HG02798 (cell line): ENCODE measurements at regions not wholly inside any gene's neighbourhood (a gene's known extent, or its start where the extent isn't known, plus 50 kb on each side); places are given as distances from the start of the nearest gene placed in this dataset.
"Not testable (repeated sequence)": the region's sequence is repeated elsewhere in the genome, so short reads cannot be mapped to it uniquely, and the experiment has no call there.

Experiments
- ATAC-seq: cut with Tn5 transposase; IDR thresholded peaks from one replicate; pipeline ENCODE4 v1.9.1; 2021; ENCODE audit warnings: mild to moderate bottlenecking; ENCODE audit not compliant: unreplicated experiment, poor library complexity

DNA sequence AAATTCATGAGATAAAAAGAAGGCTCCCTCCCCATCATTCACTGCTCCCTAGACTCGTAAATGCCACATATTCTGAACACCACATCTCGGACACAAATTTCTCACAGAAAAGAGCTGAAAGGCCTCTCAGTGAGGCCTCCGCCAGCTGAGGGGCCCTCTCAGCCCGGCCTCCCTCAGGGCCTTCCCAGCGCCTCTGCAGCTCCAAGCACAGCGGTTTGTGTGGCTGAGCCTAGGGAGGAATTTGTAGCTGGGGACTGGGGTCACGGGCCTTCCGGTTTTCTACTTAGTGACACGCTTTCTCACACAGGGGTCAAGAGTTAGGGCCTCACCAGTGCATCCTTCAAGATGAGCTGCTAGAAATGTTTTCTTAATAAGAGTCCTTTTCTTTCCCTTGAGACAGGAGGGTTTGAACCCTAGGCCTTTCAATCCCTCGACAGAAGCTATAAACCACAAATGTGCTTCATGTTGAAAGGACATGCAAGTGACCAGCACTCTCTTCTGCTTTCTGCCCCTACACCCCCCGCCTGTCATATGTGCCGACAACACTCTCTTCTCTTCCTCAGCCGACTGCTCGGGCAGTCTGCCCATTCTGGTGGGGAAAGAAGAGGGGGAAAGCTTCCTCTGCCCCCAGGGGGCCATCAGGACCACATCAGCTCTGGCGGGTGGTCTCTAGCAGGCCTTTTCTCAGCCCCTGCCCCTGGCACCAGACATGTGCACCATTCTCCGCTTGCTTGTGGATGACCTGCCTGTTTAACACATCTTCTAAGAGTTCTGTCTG, 104.9 kb downstream of the CHIC2 start:
- ATAC-seq, result no peak

DNA sequence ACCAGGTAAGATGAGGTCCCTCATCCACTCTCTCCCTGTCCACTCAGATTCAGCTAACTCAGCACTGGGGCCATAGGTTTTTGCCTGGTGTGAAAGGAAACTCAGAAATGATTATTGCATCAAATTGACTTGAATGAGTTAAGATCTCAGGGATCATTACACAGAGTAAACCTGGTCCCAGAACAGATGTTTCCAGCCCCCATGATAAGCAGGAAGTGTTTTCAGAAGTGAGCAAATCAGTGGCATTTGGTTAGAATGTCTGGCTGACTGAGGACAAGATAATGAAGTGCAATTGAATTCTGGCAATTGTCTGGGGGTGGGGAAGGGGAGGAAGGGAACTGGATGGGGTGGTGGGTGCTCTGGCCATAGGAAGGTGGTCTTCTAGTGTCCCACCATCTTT, 108.0 kb downstream of the CHIC2 start:
- ATAC-seq, result no peak

DNA sequence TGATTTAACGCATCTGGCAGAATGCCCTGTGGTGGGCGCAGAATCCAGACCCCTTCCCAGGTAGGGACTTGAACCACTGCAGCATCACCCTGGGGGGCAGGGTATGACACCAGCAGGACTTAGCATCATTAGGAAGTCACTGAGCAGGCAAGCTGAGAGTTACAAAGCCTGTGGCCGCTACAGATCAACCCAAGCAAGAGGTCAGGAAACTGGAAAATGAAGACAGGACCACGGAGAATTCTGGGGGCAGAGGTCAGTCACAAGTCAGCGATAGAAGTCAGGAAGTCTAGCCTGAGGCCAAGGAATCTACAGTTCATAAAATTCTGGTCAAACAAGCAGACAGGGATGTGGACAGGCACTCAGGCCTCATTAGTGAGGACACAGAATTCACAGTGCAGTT, 108.4 kb downstream of the CHIC2 start:
- no peak for ATAC-seq

DNA sequence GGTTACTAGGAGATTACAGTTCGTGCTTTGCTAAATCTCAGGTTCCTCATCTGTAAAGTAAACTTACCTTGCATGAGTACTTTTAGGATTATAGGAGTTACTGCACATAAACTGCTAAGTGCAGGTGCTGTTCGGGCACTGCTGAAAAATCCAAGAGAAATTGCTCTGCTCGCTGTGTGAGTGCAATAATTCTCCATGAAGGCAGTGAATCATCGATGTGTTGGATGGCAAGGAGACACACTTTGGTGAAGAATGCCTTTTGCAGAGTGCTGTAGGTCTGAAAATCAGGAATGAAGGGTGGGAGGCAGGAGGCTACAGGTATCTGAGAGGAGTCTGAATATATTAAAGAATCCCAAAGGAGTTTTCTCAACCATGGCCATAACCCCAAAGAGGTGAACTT, 113.0 kb downstream of the CHIC2 start:
- no peak for ATAC-seq

GRCh38 chr4:53943345-53944085, 120.9 kb downstream of the CHIC2 start:
- ATAC-seq, result no peak

DNA sequence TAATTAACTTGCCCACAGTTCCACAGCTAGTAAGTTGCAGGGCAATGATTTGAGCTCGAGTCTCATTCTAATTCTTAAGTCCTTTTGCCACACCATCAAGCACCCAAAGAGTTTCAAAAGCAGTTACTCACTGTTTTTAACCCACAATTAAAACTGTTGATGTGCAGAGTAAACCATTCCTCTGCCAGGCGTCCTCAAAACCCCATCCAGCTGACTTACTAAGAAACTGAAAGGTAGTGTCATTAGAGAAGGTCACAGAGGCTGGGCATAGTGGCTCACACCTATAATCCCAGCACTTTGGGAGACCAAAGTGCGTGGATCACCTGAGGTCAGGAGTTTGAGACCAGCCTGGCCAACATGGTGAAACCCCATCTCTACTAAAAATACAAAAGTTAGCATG, 121.7 kb downstream of the CHIC2 start:
- no peak for ATAC-seq

DNA sequence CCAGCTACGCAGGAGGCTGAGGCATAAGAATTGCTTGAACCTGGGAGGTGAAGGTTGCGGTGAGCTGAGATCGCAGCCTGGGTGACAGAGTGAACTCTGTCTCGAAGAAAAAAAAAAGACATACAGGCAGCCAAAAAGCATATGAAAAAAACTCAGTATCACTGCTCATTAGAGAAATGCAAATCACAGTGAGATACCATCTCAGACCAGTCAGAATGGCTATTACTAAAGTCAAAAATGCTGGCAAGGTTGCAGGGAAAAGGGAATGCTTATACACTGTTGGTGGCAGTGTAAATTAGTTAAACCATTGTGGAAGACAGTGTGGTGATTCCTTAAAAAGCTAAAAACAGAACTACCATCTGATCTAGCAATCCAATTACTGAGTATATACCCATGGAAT, 123.1 kb downstream of the CHIC2 start:
- ATAC-seq, result no peak

GRCh38 chr4:53939892-53940291, 124.5 kb downstream of the CHIC2 start:
- not testable (repeated sequence) for ATAC-seq

- ATAC-seq, result no peak
These were observed 126.5 kb downstream of the CHIC2 start for GRCh38 chr4:53937918-53938317.

- ATAC-seq, result no peak
These were observed 127.1 kb downstream of the CHIC2 start for GRCh38 chr4:53937327-53937726.

DNA sequence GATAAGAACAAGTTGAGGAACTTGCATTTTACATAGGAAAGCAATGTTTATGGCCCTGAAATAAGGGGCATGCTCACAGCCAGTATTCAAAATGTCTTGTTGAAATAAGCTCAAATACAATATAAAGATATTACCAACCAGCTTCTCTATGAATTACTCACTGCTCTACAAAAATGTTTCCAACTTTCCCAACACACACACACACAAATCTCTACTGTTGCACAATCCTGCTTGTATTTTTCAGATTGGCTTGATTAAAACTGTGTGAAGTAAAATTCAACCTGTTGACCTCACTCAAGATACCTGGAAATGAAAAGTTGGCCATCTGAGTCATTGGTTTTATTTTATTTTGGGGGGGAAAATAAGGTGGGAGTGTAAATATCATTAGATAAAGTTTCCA, 128.6 kb downstream of the CHIC2 start:
- no peak for ATAC-seq

GRCh38 chr4:53932796-53933610, 131.4 kb downstream of the CHIC2 start:
- no peak for ATAC-seq

DNA sequence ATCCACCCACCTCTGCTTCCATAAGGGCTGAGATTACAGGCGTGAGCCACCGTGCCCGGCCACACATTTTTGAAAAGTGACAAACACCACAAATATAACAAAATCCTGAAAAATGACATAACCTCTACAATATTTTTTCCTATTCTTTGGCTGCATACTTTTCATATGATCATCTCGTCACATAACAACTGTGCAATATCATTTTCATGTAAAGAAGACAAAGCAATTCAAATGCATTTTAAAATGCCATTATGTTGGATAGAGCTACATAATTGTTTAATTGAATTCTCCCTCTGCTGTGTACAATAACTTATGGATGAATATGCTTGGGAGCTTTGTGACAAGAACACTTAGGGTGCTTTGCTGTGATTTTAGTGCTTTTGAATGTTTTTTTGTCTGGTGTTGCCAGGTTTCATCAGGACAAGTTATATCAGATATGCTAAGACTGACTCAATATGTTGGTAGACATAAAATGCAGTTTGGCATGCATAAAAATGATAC, 132.9 kb downstream of the CHIC2 start:
- no peak for ATAC-seq

GRCh38 chr4:53929955-53930798, 134.2 kb downstream of the CHIC2 start:
- peak; percentile 62 for ATAC-seq

GRCh38 chr4:53929311-53929710, 135.1 kb downstream of the CHIC2 start:
- no peak for ATAC-seq

DNA sequence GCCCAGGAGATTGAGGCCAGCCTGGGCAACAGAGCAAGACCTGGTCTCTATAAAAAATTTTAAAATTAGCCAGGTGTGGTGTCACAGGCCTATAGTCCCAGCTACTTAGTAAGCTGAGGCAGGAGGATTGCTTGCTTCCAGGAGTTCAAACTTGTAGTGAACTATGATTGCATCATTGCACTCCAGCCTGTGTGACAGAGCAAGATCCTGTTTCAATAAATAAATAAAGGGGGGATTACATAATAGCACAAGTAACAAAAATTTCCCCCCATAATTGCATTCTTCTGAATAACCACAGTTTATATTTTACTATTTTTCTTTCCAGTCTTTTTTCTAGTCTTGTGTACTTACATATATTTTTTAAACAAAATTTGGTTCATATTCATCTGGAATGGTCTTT, 135.6 kb downstream of the CHIC2 start:
- no peak for ATAC-seq

- no peak for ATAC-seq
These were observed 139.3 kb downstream of the CHIC2 start for GRCh38 chr4:53925050-53925605.

DNA sequence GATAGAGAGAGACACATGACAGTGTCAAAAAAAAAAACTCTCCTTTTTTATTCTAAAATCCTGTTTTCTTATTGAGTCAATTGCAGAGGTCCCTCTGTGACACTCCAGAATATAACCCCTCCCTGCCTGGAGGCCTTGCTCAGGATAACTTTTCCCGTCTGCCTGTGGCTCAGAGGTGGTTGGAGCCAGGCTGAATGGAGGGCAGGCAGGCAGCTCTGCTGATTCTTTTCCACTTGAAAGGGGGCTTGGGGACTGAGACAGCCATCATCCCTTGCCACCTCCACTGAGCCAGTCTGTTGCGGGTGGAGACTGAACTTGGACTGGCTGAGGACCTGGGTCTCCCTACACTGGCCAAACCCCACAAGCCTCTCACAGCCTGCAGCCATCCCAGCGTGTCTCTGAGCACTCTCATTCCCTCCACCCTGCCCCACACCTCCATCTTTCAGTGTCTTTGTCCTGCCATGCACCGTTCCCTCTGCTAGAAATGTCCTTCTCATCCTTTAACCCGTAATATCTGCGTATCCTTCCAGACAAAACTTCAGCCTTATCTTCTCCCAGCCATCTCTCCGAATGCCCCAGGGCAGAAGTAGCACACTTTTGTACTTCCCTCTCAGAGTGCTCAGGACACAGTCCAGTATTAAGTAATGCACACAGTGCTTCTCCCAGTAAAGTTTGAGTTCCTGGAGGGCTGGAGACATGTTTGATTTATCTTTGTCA, 139.9 kb downstream of the CHIC2 start:
- no peak for ATAC-seq

- no peak for ATAC-seq
These were observed 140.5 kb downstream of the CHIC2 start for GRCh38 chr4:53923921-53924320.
